Spleen (tissue), 7 donors: ENCODE measurements at regions not wholly inside any gene's neighbourhood (a gene's known extent, or its start where the extent isn't known, plus 50 kb on each side); places are given as distances from the start of the nearest gene placed in this dataset.

Experiments
- POLR2A ChIP-seq, 3 donors: fragments of 450-650 bp; IDR thresholded peaks; one replicate each; pipeline ENCODE4 v1.5.1; 2017; ENCODE audit warnings: antibody characterized with exemption in 3 of 3, mild to moderate bottlenecking in 1 of 3
- POLR2AphosphoS5 ChIP-seq, 3 donors: sonication (generic); formaldehyde crosslinking; IDR thresholded peaks; one replicate each; pipeline ENCODE4 v1.5.1; 2017; ENCODE audit warnings: antibody characterized with exemption in 3 of 3
- TF ChIP-seq, protein P1 (sequence below), 11 experiments: fragments of 200-600 bp in 7 of 11; fragments of 450-650 bp in 4 of 11; sonication (generic) in 4 of 11; IDR thresholded peaks in 8 of 11; conservative IDR thresholded peaks in 3 of 11; 1 replicate in 7 of 11; 2 replicates in 4 of 11; pipeline versions ENCODE4 v1.4.0 to v1.8.0; 2016 to 2021; ENCODE audit warnings: antibody characterized with exemption in 11 of 11, inconsistent platforms in 4 of 11, mild to moderate bottlenecking in 1 of 11
- donor health status: DM: no; HTN: no; CAD: no; lungs with moderate emphysema.
- donor health status: DM: no; HTN: no; CAD: no.
- donor health status: DM: no; HTN: no; CAD: no.

DNA sequence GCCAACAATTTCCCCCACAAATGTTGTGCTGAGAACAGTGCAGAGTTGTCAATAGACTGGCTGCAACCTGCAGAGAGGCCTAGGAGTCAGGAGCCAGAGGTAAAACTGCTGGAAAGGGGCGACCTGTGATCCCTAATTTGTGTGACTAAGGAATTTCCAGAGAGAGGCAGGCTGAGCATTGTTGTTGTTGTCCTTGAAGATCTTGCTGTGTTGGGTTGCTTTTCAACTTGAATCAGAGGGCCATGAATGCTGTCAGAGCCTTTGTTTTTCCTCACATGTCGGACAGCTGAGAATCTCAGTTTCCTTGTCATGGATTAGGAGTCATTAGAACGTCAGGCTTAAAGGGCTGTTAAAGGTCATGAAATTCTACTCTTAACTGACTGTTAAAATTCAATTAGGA is 134.6 kb upstream of the ASTN2 start:
- TF ChIP-seq POLR2A (IDR thresholded peaks at IDR 0.05) (no peak), POLR2AphosphoS5 (IDR thresholded peaks at IDR 0.05) (no peak)
- TF ChIP-seq, protein P1, sequence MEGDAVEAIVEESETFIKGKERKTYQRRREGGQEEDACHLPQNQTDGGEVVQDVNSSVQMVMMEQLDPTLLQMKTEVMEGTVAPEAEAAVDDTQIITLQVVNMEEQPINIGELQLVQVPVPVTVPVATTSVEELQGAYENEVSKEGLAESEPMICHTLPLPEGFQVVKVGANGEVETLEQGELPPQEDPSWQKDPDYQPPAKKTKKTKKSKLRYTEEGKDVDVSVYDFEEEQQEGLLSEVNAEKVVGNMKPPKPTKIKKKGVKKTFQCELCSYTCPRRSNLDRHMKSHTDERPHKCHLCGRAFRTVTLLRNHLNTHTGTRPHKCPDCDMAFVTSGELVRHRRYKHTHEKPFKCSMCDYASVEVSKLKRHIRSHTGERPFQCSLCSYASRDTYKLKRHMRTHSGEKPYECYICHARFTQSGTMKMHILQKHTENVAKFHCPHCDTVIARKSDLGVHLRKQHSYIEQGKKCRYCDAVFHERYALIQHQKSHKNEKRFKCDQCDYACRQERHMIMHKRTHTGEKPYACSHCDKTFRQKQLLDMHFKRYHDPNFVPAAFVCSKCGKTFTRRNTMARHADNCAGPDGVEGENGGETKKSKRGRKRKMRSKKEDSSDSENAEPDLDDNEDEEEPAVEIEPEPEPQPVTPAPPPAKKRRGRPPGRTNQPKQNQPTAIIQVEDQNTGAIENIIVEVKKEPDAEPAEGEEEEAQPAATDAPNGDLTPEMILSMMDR (IDR thresholded peaks at IDR 0.05 in 8 of 11, conservative IDR thresholded peaks at IDR 0.05 in 3 of 11), result no peak
